Testis (tissue), 2 donors: ENCODE measurements at regions not wholly inside any gene's neighbourhood (a gene's known extent, or its start where the extent isn't known, plus 50 kb on each side); places are given as distances from the start of the nearest gene placed in this dataset.

Experiments
- CTCF ChIP-seq, 3 experiments: fragments of 450-650 bp in 2 of 3; fragments of 200-600 bp in 1 of 3; sonication (generic) in 1 of 3; IDR thresholded peaks; one replicate each; pipeline ENCODE4 v1.5.1; 2016 to 2019; ENCODE audit warnings: antibody characterized with exemption in 3 of 3, mild to moderate bottlenecking in 2 of 3, moderate library complexity in 1 of 3
- POLR2A ChIP-seq: fragments of 450-650 bp; IDR thresholded peaks from one replicate; pipeline ENCODE4 v1.6.1; 2017; ENCODE audit warnings: antibody characterized with exemption, mild to moderate bottlenecking, moderate library complexity

- peak; percentile 64 to 89 (median 79) for TF ChIP-seq CTCF (IDR thresholded peaks at IDR 0.05)
- TF ChIP-seq POLR2A, result no peak
These were observed 64.2 kb upstream of the ARL8B start for GRCh38 chr3:5057857-5058324.
